ENCODE measurements at regions not wholly inside any gene's neighbourhood (a gene's known extent, or its start where the extent isn't known, plus 50 kb on each side); places are given as distances from the start of the nearest gene placed in this dataset.

DNA sequence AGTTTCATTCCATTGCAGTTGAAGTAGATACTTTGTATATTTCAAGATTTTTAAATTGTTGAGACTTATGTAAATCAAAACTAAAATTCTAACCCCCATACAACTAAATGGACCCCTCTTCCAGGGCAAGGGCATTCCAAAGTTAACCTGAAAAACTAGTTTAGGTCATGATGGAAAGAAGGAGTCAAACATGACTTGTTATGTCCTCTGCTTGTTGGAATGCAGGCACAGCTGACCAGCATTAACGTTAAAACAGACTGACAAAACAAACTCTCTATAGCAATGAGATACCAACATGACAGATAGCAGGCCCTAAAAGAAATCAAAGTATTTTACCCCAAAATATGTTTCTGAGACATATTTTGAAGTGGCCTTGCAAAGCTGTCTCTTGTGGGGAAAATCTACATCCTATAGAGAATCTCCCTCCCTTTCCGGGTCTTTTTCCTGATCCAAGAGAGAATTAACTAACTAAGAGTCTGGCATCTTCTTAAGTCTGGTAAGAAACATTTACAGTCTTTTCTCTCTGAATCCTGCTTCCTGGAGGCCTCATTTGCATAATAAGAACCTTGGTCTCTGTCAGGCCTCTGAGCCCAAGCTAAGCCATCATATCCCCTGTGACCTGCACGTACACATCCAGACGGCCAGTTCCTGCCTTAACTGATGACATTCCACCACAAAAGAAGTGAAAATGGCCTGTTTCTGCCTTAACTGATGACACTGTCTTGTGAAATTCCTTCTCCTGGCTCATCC, 124.3 kb upstream of the ATXN1 start (continued):
- TF ChIP-seq, protein P1, sequence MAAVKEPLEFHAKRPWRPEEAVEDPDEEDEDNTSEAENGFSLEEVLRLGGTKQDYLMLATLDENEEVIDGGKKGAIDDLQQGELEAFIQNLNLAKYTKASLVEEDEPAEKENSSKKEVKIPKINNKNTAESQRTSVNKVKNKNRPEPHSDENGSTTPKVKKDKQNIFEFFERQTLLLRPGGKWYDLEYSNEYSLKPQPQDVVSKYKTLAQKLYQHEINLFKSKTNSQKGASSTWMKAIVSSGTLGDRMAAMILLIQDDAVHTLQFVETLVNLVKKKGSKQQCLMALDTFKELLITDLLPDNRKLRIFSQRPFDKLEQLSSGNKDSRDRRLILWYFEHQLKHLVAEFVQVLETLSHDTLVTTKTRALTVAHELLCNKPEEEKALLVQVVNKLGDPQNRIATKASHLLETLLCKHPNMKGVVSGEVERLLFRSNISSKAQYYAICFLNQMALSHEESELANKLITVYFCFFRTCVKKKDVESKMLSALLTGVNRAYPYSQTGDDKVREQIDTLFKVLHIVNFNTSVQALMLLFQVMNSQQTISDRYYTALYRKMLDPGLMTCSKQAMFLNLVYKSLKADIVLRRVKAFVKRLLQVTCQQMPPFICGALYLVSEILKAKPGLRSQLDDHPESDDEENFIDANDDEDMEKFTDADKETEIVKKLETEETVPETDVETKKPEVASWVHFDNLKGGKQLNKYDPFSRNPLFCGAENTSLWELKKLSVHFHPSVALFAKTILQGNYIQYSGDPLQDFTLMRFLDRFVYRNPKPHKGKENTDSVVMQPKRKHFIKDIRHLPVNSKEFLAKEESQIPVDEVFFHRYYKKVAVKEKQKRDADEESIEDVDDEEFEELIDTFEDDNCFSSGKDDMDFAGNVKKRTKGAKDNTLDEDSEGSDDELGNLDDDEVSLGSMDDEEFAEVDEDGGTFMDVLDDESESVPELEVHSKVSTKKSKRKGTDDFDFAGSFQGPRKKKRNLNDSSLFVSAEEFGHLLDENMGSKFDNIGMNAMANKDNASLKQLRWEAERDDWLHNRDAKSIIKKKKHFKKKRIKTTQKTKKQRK (IDR thresholded peaks at IDR 0.05; ENCODE audit: low read depth, low read length) = no peak

DNA sequence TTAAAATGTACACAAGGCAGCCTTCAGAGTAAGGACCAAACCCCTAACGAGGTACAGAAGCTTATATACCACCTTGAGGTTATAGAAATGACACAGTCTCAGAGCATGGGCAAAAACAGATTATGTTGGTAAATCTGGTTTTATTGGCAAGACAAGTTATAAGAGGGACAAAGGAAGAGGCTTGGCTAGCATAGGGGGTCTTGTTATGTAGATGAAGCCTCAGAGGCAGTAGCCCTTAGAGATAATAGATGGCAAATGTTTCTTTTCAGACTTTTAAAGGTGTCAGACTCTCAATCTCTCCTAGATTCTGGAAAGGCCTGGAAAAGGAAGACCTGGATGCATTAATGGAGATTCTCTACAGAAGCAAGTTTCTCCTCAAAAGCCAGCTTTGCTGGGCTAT, 123.3 kb upstream of the ATXN1 start:
- SMC1A ChIA-PET (ENCODE audit: uncharacterized antibody, unreplicated experiment) = no interaction called here
- no TSS peak for BruUV-seq (replicated peaks)
- Histone ChIP-seq H3K9ac (ENCODE audit: control insufficient read depth, insufficient read depth, low read length) (no peak overlapping the region), H3K4me1 (ENCODE audit: control insufficient read depth, insufficient read depth, low read length) (no peaks in the 10 kb centered on the region), H3K4me2 (ENCODE audit: control insufficient read depth, insufficient read depth) (no peak overlapping the region), H3K27ac (ENCODE audit: control insufficient read depth, insufficient read depth) (no peak overlapping the region), H2AFZ (ENCODE audit: control insufficient read depth, low read depth, low read length) (no peak overlapping the region), H3K4me3 (no peak overlapping the region), H3K9me3 (replicated peaks; ENCODE audit: control insufficient read depth, insufficient read depth, low read length) (no peaks in the 10 kb centered on the region), H3K27me3 (replicated peaks in 1 of 2; ENCODE audit: control insufficient read depth in 2 of 2, insufficient read depth in 2 of 2, low read length in 1 of 2) (no peaks in the 10 kb centered on the region), H4K20me1 (ENCODE audit: control insufficient read depth, insufficient read depth) (no peaks in the 10 kb centered on the region), H3K79me2 (ENCODE audit: control insufficient read depth, insufficient read depth, low read length) (no peaks in the 10 kb centered on the region), H3K36me3 (ENCODE audit: control insufficient read depth in 2 of 2, insufficient read depth in 2 of 2, low read length in 1 of 2) (no peaks in the 10 kb centered on the region)
- 0% methylated on average over 1 of the region's 1 CpG for WGBS (ENCODE audit: insufficient coverage, insufficient replicate concordance, low lambda C conversion rate, missing lambda C conversion rate)
- no peak for TF ChIP-seq POLR2A (IDR thresholded peaks at IDR 0.05; ENCODE audit: low read depth, low read length)
- TF ChIP-seq, protein P2, sequence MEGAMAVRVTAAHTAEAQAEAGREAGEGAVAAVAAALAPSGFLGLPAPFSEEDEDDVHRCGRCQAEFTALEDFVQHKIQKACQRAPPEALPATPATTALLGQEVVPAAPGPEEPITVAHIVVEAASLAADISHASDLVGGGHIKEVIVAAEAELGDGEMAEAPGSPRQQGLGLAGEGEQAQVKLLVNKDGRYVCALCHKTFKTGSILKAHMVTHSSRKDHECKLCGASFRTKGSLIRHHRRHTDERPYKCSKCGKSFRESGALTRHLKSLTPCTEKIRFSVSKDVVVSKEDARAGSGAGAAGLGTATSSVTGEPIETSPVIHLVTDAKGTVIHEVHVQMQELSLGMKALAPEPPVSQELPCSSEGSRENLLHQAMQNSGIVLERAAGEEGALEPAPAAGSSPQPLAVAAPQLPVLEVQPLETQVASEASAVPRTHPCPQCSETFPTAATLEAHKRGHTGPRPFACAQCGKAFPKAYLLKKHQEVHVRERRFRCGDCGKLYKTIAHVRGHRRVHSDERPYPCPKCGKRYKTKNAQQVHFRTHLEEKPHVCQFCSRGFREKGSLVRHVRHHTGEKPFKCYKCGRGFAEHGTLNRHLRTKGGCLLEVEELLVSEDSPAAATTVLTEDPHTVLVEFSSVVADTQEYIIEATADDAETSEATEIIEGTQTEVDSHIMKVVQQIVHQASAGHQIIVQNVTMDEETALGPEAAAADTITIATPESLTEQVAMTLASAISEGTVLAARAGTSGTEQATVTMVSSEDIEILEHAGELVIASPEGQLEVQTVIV (IDR thresholded peaks at IDR 0.05; ENCODE audit: borderline replicate concordance, partially characterized antibody) = no peak
- no peak for TF ChIP-seq JUND (IDR thresholded peaks at IDR 0.05; ENCODE audit: low read depth, low read length)
- no peak for TF ChIP-seq SMC3 (IDR thresholded peaks at IDR 0.05; ENCODE audit: borderline replicate concordance, low read length)
- TF ChIP-seq, protein P3, sequence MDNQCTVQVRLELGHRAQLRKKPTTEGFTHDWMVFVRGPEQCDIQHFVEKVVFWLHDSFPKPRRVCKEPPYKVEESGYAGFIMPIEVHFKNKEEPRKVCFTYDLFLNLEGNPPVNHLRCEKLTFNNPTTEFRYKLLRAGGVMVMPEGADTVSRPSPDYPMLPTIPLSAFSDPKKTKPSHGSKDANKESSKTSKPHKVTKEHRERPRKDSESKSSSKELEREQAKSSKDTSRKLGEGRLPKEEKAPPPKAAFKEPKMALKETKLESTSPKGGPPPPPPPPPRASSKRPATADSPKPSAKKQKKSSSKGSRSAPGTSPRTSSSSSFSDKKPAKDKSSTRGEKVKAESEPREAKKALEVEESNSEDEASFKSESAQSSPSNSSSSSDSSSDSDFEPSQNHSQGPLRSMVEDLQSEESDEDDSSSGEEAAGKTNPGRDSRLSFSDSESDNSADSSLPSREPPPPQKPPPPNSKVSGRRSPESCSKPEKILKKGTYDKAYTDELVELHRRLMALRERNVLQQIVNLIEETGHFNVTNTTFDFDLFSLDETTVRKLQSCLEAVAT (IDR thresholded peaks at IDR 0.05) = no peak
- no peak for TF ChIP-seq PAX8 (IDR thresholded peaks at IDR 0.05)
- no peak for TF ChIP-seq ETV6 (conservative IDR thresholded peaks at IDR 0.05 in 1 of 2, IDR thresholded peaks at IDR 0.05 in 1 of 2; ENCODE audit: borderline replicate concordance in 1 of 2, low read depth in 1 of 2)
- DNase-seq (ENCODE audit: low read depth, low spot score) = no peak
- CTCF ChIA-PET = no interaction called here
- RAD21 ChIA-PET (ENCODE audit: unreplicated experiment) = no interaction called here
- no peak for FAIRE-seq
- in situ Hi-C loops (cut with MboI) = no loop called here
- no peak for ATAC-seq
- intact Hi-C loops (cut with micrococcal nuclease; ENCODE audit: unreplicated experiment) = no loop called here
- POLR2A ChIA-PET = no interaction called here
